C4-2B (cell line): ENCODE measurements at regions not wholly inside any gene's neighbourhood (a gene's known extent, or its start where the extent isn't known, plus 50 kb on each side); places are given as distances from the start of the nearest gene placed in this dataset.

ENCODE experiments used
- CTCF ChIP-seq: fragments of 450-650 bp; conservative IDR thresholded peaks from 2 replicates; pipeline ENCODE4 v1.5.1; 2017; ENCODE audit warnings: mild to moderate bottlenecking
- ZFX ChIP-seq: fragments of 450-650 bp; IDR thresholded peaks from 2 replicates; pipeline ENCODE4 v1.6.1; 2017

- TF ChIP-seq CTCF (no peak), ZFX (no peak)
Observed at GRCh38 chr18:78892177-78892576, 87.4 kb upstream of the SALL3 start.
